ENCODE measurements at regions not wholly inside any gene's neighbourhood (a gene's known extent, or its start where the extent isn't known, plus 50 kb on each side); places are given as distances from the start of the nearest gene placed in this dataset.
A peak's percentile ranks its signal among the peaks of the same experiment; 100 is the strongest.

- no peak for DNase-seq
These were observed 191.7 kb upstream of the PPFIA2 start for GRCh38 chr12:81950871-81951270.

- DNase-seq: no peak
These were observed 190.7 kb upstream of the PPFIA2 start for GRCh38 chr12:81949841-81950308.

- DNase-seq: no peak
These were observed 190.3 kb upstream of the PPFIA2 start for GRCh38 chr12:81949416-81949815.

GRCh38 chr12:81944886-81945285 lies 185.7 kb upstream of the PPFIA2 start:
- no peak for DNase-seq

GRCh38 chr12:81942594-81942993 lies 183.4 kb upstream of the PPFIA2 start:
- DNase-seq: no peak

- no peak for DNase-seq
These were observed 170.9 kb upstream of the PPFIA2 start for GRCh38 chr12:81930037-81930436.

GRCh38 chr12:81896771-81897170 lies 137.6 kb upstream of the PPFIA2 start:
- DNase-seq: no peak

- DNase-seq: no peak
These were observed 129.8 kb upstream of the PPFIA2 start for GRCh38 chr12:81888961-81889360.

GRCh38 chr12:81888106-81888740 lies 129.1 kb upstream of the PPFIA2 start:
- DNase-seq: no peak

GRCh38 chr12:81874586-81874985 lies 115.4 kb upstream of the PPFIA2 start:
- DNase-seq: no peak

GRCh38 chr12:81874166-81874565 lies 115.0 kb upstream of the PPFIA2 start:
- DNase-seq: no peak

- DNase-seq: no peak
These were observed 113.2 kb upstream of the PPFIA2 start for GRCh38 chr12:81872400-81872799.

- DNase-seq: no peak
These were observed 106.9 kb upstream of the PPFIA2 start for GRCh38 chr12:81866081-81866480.

GRCh38 chr12:81863406-81863805 lies 104.3 kb upstream of the PPFIA2 start:
- no peak for DNase-seq

- no peak for DNase-seq
These were observed 100.4 kb upstream of the PPFIA2 start for GRCh38 chr12:81859521-81859920.

- no peak for DNase-seq
These were observed 84.4 kb upstream of the PPFIA2 start for GRCh38 chr12:81843599-81843998.

- peak; percentile 30 for DNase-seq
These were observed 76.6 kb upstream of the PPFIA2 start for GRCh38 chr12:81835783-81836182.

- DNase-seq: no peak
These were observed 61.0 kb upstream of the PPFIA2 start for GRCh38 chr12:81819991-81820633.

GRCh38 chr12:81815611-81816010 lies 56.5 kb upstream of the PPFIA2 start:
- DNase-seq: no peak

- no peak for DNase-seq
These were observed 52.6 kb upstream of the PPFIA2 start for GRCh38 chr12:81811778-81812125.

GRCh38 chr12:81811061-81811777 lies 52.1 kb upstream of the PPFIA2 start:
- no peak for DNase-seq

GRCh38 chr12:81809829-81810595 lies 50.9 kb upstream of the PPFIA2 start:
- no peak for DNase-seq

- DNase-seq: no peak
These were observed 50.1 kb upstream of the PPFIA2 start for GRCh38 chr12:81809113-81809777.
